ENCODE measurements at regions not wholly inside any gene's neighbourhood (a gene's known extent, or its start where the extent isn't known, plus 50 kb on each side); places are given as distances from the start of the nearest gene placed in this dataset.
"Not testable (repeated sequence)": the region's sequence is repeated elsewhere in the genome, so short reads cannot be mapped to it uniquely, and the experiment has no call there.

- intact Hi-C loops (cut with micrococcal nuclease), result not testable (repeated sequence)
Measured at GRCh38 chr17:27090450-27091042, 203.4 kb upstream of the WSB1 start.

GRCh38 chr17:27091043-27091497 lies 202.8 kb upstream of the WSB1 start:
- intact Hi-C loops (cut with micrococcal nuclease), result no loop called here

DNA sequence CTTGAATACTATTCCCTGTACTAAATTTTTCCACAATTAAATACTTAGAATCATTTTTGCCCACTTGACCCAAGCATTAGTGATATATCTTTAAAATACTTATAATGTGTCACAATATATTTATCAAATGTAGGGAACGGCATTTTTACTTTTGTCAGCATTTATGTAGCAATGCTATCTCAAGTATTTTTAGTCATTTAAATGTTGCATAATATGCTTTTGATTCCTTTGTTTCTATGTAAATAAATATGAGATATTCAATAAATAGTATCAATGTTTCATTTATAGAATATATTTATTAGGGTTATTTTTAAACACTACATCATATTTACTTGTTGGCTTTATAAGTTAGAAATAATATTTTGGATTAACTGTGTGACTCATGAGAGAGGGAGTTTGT lies 199.7 kb upstream of the WSB1 start:
- intact Hi-C loops (cut with micrococcal nuclease), result not testable (repeated sequence)

DNA sequence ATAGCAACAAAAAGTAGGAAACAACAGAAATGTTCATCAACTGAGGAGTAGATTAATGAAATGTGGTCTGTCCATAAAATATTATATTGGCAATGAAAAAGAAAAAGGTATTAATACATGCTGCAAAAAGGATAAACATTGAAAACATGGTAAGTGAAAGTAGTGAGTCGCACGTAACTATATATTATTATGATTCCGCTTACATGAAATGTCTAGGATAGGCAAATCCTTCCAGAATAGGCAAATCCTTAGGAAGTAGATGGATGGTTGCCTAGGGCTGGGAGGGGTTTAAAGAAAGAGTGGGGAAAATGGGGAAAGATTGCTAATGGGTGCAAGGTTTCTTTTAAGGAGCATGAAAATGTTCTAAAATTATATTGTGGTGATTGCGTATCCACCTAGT lies 198.1 kb upstream of the WSB1 start:
- intact Hi-C loops (cut with micrococcal nuclease), result not testable (repeated sequence)

- intact Hi-C loops (cut with micrococcal nuclease), result not testable (repeated sequence)
Measured at GRCh38 chr17:27099266-27099665, 194.6 kb upstream of the WSB1 start.

DNA sequence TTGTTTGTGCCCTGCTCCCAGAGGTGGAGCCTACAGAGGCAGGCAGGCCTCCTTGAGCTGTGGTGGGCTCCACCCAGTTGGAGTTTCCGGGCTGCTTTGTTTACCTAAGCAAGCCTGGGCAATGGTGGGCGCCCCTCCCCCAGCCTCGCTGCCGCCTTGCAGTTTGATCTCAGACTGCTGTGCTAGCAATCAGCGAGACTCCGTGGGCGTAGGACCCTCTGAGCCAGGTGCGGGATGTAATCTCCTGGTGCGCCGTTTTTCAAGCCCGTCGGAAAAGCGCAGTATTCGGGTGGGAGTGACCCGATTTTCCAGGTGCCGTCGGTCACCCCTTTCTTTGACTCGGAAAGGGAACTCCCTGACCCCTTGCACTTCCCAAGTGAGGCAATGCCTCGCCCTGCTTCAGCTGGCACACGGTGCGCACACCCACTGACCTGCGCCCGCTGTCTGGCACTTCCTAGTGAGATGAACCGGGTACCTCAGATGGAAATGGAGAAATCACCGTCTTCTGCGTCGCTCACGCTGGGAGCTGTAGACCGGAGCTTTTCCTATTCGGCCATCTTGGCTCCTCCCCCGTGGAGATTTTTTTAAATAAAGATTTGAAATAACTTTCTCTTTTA lies 189.2 kb upstream of the WSB1 start:
- intact Hi-C loops (cut with micrococcal nuclease), result not testable (repeated sequence)

GRCh38 chr17:27105636-27106035 lies 188.3 kb upstream of the WSB1 start:
- intact Hi-C loops (cut with micrococcal nuclease), result no loop called here

GRCh38 chr17:27106347-27106981 lies 187.4 kb upstream of the WSB1 start:
- intact Hi-C loops (cut with micrococcal nuclease), result no loop called here

DNA sequence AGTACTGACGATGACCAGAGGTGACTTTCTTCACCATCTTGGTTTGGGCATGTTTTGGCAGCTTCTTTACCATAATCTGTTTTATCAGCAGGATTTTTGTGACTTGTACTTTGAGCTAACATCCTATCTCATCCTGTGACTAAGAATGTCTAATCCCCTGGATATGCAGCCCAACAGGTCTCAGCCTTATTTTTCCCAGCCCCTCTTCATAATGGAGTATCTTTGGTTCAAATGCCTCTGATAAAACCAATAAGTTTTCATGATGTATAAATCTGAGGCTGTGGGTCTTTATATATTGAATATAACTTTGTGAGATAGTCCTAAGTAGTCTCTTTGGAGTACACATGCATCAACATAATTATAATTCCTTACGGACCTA lies 186.9 kb upstream of the WSB1 start:
- intact Hi-C loops (cut with micrococcal nuclease), result no loop called here

DNA sequence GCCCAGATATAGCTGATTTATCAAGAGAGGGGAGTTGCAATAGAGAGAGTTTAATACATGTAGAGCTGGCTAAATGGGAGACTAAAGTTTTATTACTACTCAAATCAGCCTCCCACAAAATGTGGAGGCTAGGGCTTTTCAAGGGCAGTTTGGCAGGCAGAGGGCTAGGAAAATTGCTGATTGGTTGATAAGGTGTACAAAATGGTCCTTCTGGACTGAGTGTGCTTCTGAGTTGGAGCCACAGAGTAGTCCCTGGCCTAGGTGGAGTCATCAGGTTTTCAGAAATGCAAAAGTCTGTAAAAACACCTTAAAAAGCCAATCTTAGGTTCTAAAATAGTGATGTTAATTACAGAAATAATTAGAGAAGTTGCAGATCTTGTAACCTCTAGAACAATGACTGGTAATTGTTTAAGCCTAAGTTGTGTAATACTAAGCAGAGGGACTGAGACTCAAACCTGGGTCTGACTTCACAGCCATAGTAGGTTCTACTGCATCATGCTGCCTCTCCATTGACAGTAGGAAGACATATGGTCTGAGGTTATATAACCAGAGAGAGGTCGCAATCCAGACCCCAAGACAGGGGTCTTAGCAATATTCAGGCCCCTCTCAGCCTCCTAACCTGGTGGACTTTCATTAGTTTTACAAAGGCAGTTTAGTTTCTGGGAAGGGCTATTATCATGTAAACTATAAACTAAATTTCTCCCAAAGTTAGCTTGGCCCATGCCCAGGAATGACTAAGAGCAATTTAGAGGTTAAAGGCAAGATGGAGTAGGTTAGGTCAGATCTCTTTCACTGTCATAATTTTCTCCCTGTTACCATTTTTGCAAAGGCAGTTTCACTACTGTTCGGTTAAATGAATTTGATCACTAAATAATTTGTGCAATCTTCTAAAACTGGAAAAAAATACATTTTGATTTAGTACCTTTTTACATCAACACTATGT lies 186.3 kb upstream of the WSB1 start:
- intact Hi-C loops (cut with micrococcal nuclease), result not testable (repeated sequence)

DNA sequence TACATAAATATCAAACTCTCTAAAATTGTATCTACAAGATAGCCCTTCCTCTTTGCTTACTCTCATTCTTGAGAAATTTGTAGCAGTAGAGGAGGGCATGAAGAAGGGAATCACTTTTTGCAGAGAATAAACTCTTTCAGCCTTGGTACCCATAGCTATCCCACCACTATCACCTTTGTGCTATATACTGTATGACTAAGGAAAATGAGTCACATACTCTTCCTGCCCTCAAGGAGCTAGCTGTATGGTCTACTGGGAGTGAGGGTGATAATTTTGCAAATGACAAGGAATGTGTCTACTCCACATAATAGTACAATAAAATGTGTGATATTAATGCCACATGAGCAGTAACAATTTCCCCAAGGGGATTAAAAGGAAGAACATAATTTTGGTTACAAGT lies 184.6 kb upstream of the WSB1 start:
- intact Hi-C loops (cut with micrococcal nuclease), result no loop called here

GRCh38 chr17:27153005-27153404 lies 140.9 kb upstream of the WSB1 start:
- intact Hi-C loops (cut with micrococcal nuclease), result no loop called here

DNA sequence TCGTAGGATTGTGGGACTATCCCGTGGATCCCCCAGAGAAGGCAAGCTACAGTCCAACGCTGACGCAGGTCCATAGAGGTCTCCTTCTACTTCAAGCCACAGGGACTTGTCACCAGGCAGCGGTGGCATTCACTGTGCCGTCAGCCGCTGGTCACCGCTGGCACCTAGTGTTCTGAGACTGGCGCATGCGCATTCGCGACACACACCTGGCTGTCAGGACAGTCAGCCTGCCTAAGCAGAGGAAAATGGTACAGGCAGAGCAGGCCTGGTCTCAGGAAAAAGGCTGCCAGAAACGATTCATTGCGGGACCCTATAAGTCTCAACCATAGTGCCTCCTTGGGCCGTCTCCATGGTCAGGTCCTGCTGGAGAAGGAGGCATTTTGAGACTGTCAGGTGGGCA lies 138.0 kb upstream of the WSB1 start:
- intact Hi-C loops (cut with micrococcal nuclease), result no loop called here

- intact Hi-C loops (cut with micrococcal nuclease), result no loop called here
Measured at GRCh38 chr17:27157297-27157696, 136.6 kb upstream of the WSB1 start.

GRCh38 chr17:27157898-27158297 lies 136.0 kb upstream of the WSB1 start:
- intact Hi-C loops (cut with micrococcal nuclease), result no loop called here

DNA sequence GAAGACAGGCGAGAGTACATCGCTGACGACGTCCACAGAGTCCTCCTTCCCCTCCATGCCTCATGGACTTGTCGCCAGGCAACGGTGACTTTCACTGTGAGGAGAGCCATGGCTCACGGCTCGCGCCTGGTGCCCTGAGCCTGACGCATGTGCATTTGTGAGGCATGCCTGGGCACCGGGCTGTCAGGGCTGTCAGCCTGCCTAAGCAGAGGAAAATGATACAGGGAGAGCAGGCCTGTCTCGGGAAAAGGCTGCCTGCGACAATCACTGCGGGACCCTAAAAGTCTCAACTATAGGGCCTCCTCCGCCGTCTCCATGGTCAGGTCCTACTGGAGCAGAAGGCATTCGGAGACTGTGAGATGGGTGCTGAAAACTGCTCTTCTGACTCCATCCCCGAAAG lies 135.5 kb upstream of the WSB1 start:
- intact Hi-C loops (cut with micrococcal nuclease), result no loop called here

GRCh38 chr17:27180322-27180721 lies 113.6 kb upstream of the WSB1 start:
- intact Hi-C loops (cut with micrococcal nuclease), result loop anchor here (10.0 kb wide), 1 partner anchor 64 kb away; no protein-coding TSS in a partner anchor

DNA sequence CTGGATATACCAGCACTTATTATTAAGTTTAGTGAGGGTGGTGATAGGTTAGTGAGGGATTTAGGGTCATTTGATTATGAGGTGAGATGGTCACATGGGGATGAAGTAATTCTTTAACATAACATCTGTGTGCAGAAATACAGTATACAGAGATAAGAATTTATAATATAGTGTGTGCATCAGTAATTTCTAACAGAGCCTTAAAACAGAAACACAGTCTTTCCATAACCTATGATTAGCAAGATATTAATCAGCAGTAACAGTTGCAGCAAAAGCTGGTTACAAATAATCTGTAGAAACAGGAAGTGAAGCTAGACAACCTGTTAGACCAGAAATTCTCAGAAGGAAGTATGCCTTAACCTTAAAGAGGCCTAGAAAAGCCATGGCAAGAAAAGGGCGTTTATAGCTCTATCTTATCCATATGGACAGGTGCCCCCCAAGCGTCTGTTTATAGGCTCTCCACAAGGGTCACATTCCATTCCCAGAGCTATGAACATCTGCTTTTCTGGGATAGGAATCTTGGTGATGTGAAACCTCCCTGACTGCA lies 112.5 kb upstream of the WSB1 start:
- intact Hi-C loops (cut with micrococcal nuclease), result loop anchor here (10.0 kb wide), 1 partner anchor 63 kb away; no protein-coding TSS in a partner anchor

DNA sequence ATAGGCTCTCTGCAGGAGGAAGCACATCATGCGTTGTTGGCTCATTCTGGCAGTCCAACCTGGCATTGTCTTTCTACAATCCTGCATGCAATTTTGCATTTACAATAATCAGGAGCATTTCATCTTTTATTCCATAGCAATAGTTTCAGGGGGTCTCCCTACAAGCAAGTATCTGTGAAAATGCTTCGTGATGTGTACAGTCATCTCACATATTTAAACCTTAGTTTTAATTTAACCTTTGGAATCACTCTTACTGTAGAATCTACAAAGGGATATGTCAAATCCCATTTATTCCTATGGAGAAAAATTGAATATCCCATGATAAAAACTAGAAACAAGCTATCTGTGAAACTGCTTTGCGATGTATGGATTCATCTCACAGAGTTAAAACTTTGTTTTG lies 112.0 kb upstream of the WSB1 start:
- intact Hi-C loops (cut with micrococcal nuclease), result loop anchor here (10.0 kb wide), 1 partner anchor 63 kb away; no protein-coding TSS in a partner anchor

DNA sequence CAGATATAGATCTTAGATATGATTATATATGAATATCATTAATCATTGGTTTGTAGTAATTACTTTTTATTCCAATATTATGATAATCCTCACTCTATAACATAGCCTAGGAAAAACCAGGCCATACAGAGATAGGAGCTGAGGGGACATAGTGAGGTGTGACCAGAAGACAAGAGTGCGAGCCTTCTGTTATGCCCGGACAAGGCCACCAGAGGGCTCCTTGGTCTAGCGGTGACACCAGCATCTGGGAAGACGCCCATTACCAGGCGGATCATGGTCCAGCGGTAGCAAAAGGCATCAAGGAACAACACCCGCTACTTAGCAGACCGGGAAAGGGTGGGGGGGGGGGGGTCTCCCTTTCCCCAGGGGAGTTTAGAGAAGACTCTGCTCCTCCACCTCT lies 96.4 kb upstream of the WSB1 start:
- intact Hi-C loops (cut with micrococcal nuclease), result not testable (repeated sequence)

DNA sequence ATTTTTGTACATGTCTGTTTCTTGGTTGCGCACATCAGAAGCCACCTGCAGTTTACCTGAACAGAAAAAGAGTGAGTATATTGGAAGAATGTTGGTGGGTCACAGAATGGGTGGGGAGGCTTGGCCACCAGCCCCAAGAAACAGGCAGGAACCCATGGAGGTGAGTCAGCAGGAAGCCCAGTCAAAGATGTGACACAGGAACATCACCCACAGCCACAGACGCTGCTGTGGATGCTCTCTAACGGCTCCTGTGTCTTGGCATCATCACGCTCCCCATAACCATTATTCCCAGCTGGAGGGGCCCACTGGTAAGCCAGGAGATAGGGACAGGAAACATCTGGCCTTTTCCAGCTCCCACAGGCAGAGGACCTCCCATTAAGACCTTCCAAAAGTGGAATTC lies 94.0 kb upstream of the WSB1 start:
- intact Hi-C loops (cut with micrococcal nuclease), result no loop called here

Data from T-helper 1 cell treated with Interleukin-12 subunit alpha and Interleukin-12 subunit beta and Interleukin-4 antibody, amounts not matched to agents 30 ng/mL and 1 ng/mL, for 36 hours (primary cell).